ENCODE measurements at regions not wholly inside any gene's neighbourhood (a gene's known extent, or its start where the extent isn't known, plus 50 kb on each side); places are given as distances from the start of the nearest gene placed in this dataset.

DNA sequence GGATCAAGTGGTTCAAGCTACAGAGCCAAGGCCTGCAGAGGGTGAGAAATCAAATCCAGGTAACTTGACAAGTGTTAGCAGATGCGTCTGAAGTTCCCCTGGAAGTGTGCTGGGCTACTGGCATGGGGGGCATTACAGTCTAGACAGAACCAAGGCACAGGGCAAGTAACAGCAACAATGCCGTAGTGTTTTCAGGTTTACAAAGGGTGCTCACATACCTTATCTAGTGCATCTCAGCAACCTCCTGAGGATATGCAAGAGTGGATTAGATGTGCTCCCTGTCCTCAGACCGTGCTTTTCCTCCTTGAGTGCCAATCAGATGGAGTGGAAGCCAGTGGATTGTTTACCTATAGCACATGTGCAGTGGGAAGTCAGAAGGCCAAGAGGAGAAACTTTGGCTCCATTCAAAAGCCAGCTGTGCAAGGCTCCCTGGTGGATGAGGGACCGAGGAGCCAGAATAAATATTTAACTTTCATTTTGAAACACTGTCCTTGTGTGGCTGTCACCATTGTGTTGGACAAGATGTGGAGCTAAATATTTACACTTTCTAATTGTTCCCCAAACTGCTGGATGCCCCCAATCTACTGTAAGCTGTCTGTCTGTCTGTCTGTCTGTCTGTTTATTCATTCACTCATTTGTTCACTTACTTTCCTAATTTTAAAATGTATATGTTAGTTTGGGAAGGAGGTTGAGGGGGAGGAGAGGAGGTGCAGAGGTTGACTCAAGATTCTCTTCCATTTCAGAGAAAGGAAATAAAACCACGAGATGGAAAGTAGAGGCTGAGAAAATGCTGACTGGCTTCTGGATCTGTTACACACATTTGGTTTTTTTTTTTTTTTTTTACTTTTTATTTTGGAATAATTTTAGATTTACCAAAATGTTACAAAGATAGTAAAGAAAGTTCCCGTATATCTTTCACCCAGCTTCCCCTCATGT, 184.0 kb upstream of the PARP11 start:
- no peak overlapping the region for H3K4me2 ChIP-seq
- ChIA-PET POLR2A (interaction anchor here (0.7 kb wide), 1 partner anchor 217 kb away, joined by 4 read pairs; the partner anchor contains the start of gene CCND2), CTCF (interaction anchor here (1.3 kb wide), 1 partner anchor 61 kb away, joined by 4 read pairs; no protein-coding TSS in a partner anchor)
- TF ChIP-seq POLR2AphosphoS2 (conservative IDR thresholded peaks at IDR 0.05; ENCODE audit: low read length), result no peak
- no peak for TF ChIP-seq ESRRA (IDR thresholded peaks at IDR 0.05; ENCODE audit: borderline replicate concordance, low read length)
- no peak for TF ChIP-seq CHD2 (IDR thresholded peaks at IDR 0.05; ENCODE audit: low read length, partially characterized antibody)
- TF ChIP-seq, protein P1, sequence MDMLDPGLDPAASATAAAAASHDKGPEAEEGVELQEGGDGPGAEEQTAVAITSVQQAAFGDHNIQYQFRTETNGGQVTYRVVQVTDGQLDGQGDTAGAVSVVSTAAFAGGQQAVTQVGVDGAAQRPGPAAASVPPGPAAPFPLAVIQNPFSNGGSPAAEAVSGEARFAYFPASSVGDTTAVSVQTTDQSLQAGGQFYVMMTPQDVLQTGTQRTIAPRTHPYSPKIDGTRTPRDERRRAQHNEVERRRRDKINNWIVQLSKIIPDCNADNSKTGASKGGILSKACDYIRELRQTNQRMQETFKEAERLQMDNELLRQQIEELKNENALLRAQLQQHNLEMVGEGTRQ (IDR thresholded peaks at IDR 0.05), result no peak
- TF ChIP-seq HOXB13 (CRISPR knock-in tag; IDR thresholded peaks at IDR 0.05; ENCODE audit: low read depth), result no peak
- TF ChIP-seq MYC (IDR thresholded peaks at IDR 0.05; ENCODE audit: borderline replicate concordance, low read length), result no peak
- TF ChIP-seq HOXA7 (CRISPR knock-in tag; IDR thresholded peaks at IDR 0.05), result no peak
- no peaks in the 10 kb centered on the region for H3K4me1 ChIP-seq
- FAIRE-seq (no peak), DNase-seq (ENCODE audit: low read depth in 1 of 2, low spot score in 1 of 2) (no peak), ATAC-seq (no peak)
- 11% methylated on average over 6 of the region's 6 CpGs for WGBS (ENCODE audit: missing lambda C conversion rate)
- no peak overlapping the region for H3K27ac ChIP-seq
- H3K4me3 ChIP-seq, result no peak overlapping the region
- no peaks in the 10 kb centered on the region for H3K9me3 ChIP-seq

DNA sequence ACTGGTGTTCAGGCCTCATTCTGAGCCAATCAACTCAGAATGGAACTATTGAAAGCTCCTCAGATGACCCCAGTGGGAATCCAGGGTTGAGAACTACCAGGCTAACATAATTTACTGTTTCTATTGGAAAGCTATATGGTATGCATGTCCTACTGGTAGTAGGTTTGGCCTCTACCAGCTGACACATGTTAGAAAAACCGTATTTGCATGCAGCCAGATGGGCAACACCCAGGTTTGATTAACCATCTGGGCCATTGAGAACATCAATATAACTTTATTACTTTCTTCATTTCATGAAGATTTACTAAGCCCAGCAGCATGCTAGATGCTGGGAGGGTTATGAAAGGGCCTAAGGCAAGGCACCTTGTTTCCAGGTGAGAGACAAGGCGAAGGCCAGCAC, 181.4 kb upstream of the PARP11 start:
- ChIA-PET CTCF (interaction anchor here (1.3 kb wide), 1 partner anchor 18 kb away, joined by 3 read pairs; no protein-coding TSS in a partner anchor), POLR2A (no interaction called here)
- H3K4me2 ChIP-seq, result no peak overlapping the region
- no peaks in the 10 kb centered on the region for H3K4me1 ChIP-seq
- TF ChIP-seq, protein P2, sequence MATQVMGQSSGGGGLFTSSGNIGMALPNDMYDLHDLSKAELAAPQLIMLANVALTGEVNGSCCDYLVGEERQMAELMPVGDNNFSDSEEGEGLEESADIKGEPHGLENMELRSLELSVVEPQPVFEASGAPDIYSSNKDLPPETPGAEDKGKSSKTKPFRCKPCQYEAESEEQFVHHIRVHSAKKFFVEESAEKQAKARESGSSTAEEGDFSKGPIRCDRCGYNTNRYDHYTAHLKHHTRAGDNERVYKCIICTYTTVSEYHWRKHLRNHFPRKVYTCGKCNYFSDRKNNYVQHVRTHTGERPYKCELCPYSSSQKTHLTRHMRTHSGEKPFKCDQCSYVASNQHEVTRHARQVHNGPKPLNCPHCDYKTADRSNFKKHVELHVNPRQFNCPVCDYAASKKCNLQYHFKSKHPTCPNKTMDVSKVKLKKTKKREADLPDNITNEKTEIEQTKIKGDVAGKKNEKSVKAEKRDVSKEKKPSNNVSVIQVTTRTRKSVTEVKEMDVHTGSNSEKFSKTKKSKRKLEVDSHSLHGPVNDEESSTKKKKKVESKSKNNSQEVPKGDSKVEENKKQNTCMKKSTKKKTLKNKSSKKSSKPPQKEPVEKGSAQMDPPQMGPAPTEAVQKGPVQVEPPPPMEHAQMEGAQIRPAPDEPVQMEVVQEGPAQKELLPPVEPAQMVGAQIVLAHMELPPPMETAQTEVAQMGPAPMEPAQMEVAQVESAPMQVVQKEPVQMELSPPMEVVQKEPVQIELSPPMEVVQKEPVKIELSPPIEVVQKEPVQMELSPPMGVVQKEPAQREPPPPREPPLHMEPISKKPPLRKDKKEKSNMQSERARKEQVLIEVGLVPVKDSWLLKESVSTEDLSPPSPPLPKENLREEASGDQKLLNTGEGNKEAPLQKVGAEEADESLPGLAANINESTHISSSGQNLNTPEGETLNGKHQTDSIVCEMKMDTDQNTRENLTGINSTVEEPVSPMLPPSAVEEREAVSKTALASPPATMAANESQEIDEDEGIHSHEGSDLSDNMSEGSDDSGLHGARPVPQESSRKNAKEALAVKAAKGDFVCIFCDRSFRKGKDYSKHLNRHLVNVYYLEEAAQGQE (IDR thresholded peaks at IDR 0.05), result no peak
- TF ChIP-seq JUN (IDR thresholded peaks at IDR 0.05), result no peak
- TF ChIP-seq, protein P3, sequence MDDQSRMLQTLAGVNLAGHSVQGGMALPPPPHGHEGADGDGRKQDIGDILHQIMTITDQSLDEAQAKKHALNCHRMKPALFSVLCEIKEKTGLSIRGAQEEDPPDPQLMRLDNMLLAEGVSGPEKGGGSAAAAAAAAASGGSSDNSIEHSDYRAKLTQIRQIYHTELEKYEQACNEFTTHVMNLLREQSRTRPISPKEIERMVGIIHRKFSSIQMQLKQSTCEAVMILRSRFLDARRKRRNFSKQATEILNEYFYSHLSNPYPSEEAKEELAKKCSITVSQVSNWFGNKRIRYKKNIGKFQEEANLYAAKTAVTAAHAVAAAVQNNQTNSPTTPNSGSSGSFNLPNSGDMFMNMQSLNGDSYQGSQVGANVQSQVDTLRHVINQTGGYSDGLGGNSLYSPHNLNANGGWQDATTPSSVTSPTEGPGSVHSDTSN (IDR thresholded peaks at IDR 0.05), result no peak
- no peak for TF ChIP-seq ZNF302 (CRISPR knock-in tag; IDR thresholded peaks at IDR 0.05)
- no peak for TF ChIP-seq MAFK (IDR thresholded peaks at IDR 0.05; ENCODE audit: partially characterized antibody)
- TF ChIP-seq FOSL2 (IDR thresholded peaks at IDR 0.05), result no peak
- TF ChIP-seq FOSL2 (CRISPR knock-in tag; IDR thresholded peaks at IDR 0.05), result no peak
- TF ChIP-seq, protein P4, sequence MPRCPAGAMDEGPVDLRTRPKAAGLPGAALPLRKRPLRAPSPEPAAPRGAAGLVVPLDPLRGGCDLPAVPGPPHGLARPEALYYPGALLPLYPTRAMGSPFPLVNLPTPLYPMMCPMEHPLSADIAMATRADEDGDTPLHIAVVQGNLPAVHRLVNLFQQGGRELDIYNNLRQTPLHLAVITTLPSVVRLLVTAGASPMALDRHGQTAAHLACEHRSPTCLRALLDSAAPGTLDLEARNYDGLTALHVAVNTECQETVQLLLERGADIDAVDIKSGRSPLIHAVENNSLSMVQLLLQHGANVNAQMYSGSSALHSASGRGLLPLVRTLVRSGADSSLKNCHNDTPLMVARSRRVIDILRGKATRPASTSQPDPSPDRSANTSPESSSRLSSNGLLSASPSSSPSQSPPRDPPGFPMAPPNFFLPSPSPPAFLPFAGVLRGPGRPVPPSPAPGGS (IDR thresholded peaks at IDR 0.05), result no peak
- WGBS (ENCODE audit: missing lambda C conversion rate), result 0% methylated on average over 2 of the region's 2 CpGs
- no peaks in the 10 kb centered on the region for H3K9me3 ChIP-seq
- DNase-seq (ENCODE audit: low read depth in 1 of 2, low spot score in 1 of 2) (no peak), FAIRE-seq (no peak), ATAC-seq (no peak)
- no peak overlapping the region for H3K4me3 ChIP-seq
- no peak overlapping the region for H3K27ac ChIP-seq
